ENCODE measurements at regions not wholly inside any gene's neighbourhood (a gene's known extent, or its start where the extent isn't known, plus 50 kb on each side); places are given as distances from the start of the nearest gene placed in this dataset.

GRCh38 chr4:136343340-136343739 is 1189.0 kb downstream of the PCDH18 start:
- no peak for DNase-seq
- TF ChIP-seq POLR2A (IDR thresholded peaks at IDR 0.05), result no peak
- no peak for TF ChIP-seq CTCF (IDR thresholded peaks at IDR 0.05 in 4 of 5, conservative IDR thresholded peaks at IDR 0.05 in 1 of 5)
- ATAC-seq, result no peak
- no peaks in the 10 kb centered on the region for H3K9me3 ChIP-seq
- H3K4me3 ChIP-seq, result no peak overlapping the region
- in situ Hi-C loops (cut with MboI; ENCODE audit: low sequenced_read_pairs in 4 of 4), result no loop called here
- H3K27me3 ChIP-seq, result no peaks in the 10 kb centered on the region
- intact Hi-C loops (cut with DNase I; ENCODE audit: low total_unique reads), result no loop called here
- no peak overlapping the region for H3K27ac ChIP-seq
- H3K4me1 ChIP-seq, result no peaks in the 10 kb centered on the region
- no peaks in the 10 kb centered on the region for H3K36me3 ChIP-seq

GRCh38 chr4:136342666-136343065 is 1189.6 kb downstream of the PCDH18 start:
- intact Hi-C loops (cut with DNase I; ENCODE audit: low total_unique reads) (no loop called here), in situ Hi-C loops (cut with MboI; ENCODE audit: low sequenced_read_pairs in 4 of 4) (no loop called here)
- no peak for ATAC-seq
- TF ChIP-seq POLR2A (IDR thresholded peaks at IDR 0.05) (no peak), CTCF (IDR thresholded peaks at IDR 0.05 in 4 of 5, conservative IDR thresholded peaks at IDR 0.05 in 1 of 5) (no peak)
- DNase-seq, result no peak
- H3K4me1 ChIP-seq, result no peaks in the 10 kb centered on the region
- no peaks in the 10 kb centered on the region for H3K36me3 ChIP-seq
- H3K27ac ChIP-seq, result no peak overlapping the region
- H3K27me3 ChIP-seq, result no peaks in the 10 kb centered on the region
- no peak overlapping the region for H3K4me3 ChIP-seq
- no peaks in the 10 kb centered on the region for H3K9me3 ChIP-seq

- no peak for ATAC-seq
Observed at GRCh38 chr4:136337216-136337615, 1195.1 kb downstream of the PCDH18 start.

GRCh38 chr4:136336479-136336878 is 1195.8 kb downstream of the PCDH18 start:
- Histone ChIP-seq H3K27ac (no peak overlapping the region), H3K4me1 (no peaks in the 10 kb centered on the region), H3K27me3 (no peaks in the 10 kb centered on the region), H3K4me3 (no peak overlapping the region), H3K9me3 (no peaks in the 10 kb centered on the region), H3K36me3 (no peaks in the 10 kb centered on the region)
- DNase-seq, result no peak
- no peak for ATAC-seq
- TF ChIP-seq CTCF (IDR thresholded peaks at IDR 0.05 in 4 of 5, conservative IDR thresholded peaks at IDR 0.05 in 1 of 5) (no peak), POLR2A (IDR thresholded peaks at IDR 0.05) (no peak)
- intact Hi-C loops (cut with DNase I; ENCODE audit: low total_unique reads) (no loop called here), in situ Hi-C loops (cut with MboI; ENCODE audit: low sequenced_read_pairs in 4 of 4) (no loop called here)

More at GRCh38 chr4:136337216-136337615, 1195.1 kb downstream of the PCDH18 start:
- in situ Hi-C loops (cut with MboI; ENCODE audit: low sequenced_read_pairs in 4 of 4) (no loop called here), intact Hi-C loops (cut with DNase I; ENCODE audit: low total_unique reads) (no loop called here)
- no peak overlapping the region for H3K4me3 ChIP-seq
- no peaks in the 10 kb centered on the region for H3K9me3 ChIP-seq
- no peak overlapping the region for H3K27ac ChIP-seq
- H3K27me3 ChIP-seq, result no peaks in the 10 kb centered on the region
- TF ChIP-seq POLR2A (IDR thresholded peaks at IDR 0.05), result no peak
- no peak for TF ChIP-seq CTCF (IDR thresholded peaks at IDR 0.05 in 4 of 5, conservative IDR thresholded peaks at IDR 0.05 in 1 of 5)
- no peak for DNase-seq
- no peaks in the 10 kb centered on the region for H3K4me1 ChIP-seq
- H3K36me3 ChIP-seq, result no peaks in the 10 kb centered on the region

- intact Hi-C loops (cut with DNase I; ENCODE audit: low total_unique reads) (no loop called here), in situ Hi-C loops (cut with MboI; ENCODE audit: low sequenced_read_pairs in 4 of 4) (no loop called here)
- no peak for ATAC-seq
- no peaks in the 10 kb centered on the region for H3K9me3 ChIP-seq
- TF ChIP-seq POLR2A (IDR thresholded peaks at IDR 0.05), result no peak
- no peak for DNase-seq
- H3K36me3 ChIP-seq, result no peaks in the 10 kb centered on the region
- no peaks in the 10 kb centered on the region for H3K27me3 ChIP-seq
- H3K4me1 ChIP-seq, result no peaks in the 10 kb centered on the region
- no peak overlapping the region for H3K27ac ChIP-seq
- H3K4me3 ChIP-seq, result no peak overlapping the region
Observed at GRCh38 chr4:136329042-136329662, 1203.1 kb downstream of the PCDH18 start.
